ENCODE measurements at regions not wholly inside any gene's neighbourhood (a gene's known extent, or its start where the extent isn't known, plus 50 kb on each side); places are given as distances from the start of the nearest gene placed in this dataset.

DNA sequence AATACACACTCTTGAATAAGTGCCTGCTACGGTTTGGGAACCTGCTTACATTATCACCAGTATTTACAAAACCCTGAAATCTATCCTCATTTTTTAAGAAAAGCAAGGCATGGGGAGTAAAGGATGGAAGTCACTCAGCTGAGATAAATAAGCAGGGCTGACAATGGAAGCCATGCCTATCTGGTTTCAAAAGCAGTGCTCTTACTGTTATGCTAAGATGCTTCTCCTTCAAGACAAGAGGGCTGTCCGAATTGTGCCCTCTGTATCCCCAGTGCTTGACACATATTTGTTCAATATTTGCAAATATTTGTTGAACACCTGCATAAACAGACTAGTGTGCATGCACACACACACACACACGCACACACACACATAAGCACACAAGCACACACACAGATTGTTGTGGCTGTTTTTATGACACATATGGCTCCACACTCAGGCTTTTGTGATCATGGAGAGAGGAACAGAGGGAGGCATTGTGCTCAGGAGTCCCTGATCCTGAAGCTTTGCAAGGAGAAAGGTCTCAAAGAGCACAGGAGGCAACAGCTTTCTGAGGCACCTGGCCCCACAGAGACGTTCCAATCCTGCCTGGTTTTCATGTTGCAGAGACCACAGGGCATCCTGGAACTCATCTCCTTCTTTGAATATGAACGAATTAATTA is 401.6 kb upstream of the CDH11 start:
- peaks cover 41% of the 10 kb centered on the region for H3K4me1 ChIP-seq (ENCODE audit: insufficient read depth, low read length)
- H3K36me3 ChIP-seq (ENCODE audit: insufficient read depth, low read length), result no peaks in the 10 kb centered on the region
- no peak overlapping the region for H3K4me3 ChIP-seq (ENCODE audit: insufficient read depth, low read depth, low read length)
- H3K79me2 ChIP-seq (ENCODE audit: insufficient read depth, low read length), result no peaks in the 10 kb centered on the region
- H3K4me2 ChIP-seq (ENCODE audit: low read length), result no peak overlapping the region
- TF ChIP-seq EZH2 (IDR thresholded peaks at IDR 0.05; ENCODE audit: insufficient read depth, low read length), result no peak
- TF ChIP-seq, protein P1, sequence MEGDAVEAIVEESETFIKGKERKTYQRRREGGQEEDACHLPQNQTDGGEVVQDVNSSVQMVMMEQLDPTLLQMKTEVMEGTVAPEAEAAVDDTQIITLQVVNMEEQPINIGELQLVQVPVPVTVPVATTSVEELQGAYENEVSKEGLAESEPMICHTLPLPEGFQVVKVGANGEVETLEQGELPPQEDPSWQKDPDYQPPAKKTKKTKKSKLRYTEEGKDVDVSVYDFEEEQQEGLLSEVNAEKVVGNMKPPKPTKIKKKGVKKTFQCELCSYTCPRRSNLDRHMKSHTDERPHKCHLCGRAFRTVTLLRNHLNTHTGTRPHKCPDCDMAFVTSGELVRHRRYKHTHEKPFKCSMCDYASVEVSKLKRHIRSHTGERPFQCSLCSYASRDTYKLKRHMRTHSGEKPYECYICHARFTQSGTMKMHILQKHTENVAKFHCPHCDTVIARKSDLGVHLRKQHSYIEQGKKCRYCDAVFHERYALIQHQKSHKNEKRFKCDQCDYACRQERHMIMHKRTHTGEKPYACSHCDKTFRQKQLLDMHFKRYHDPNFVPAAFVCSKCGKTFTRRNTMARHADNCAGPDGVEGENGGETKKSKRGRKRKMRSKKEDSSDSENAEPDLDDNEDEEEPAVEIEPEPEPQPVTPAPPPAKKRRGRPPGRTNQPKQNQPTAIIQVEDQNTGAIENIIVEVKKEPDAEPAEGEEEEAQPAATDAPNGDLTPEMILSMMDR (IDR thresholded peaks at IDR 0.05; ENCODE audit: insufficient read depth, low read depth, low read length), result no peak
- no peak for DNase-seq (ENCODE audit: low read depth)
- peaks cover 14% of the 10 kb centered on the region for H3K9me3 Mint-ChIP-seq (ENCODE audit: unreplicated experiment)
- H4K20me1 ChIP-seq (ENCODE audit: insufficient read depth, low read length), result no peaks in the 10 kb centered on the region
- FAIRE-seq, result no peak
- H3K27me3 Mint-ChIP-seq (ENCODE audit: low read depth, unreplicated experiment), result no peaks in the 10 kb centered on the region
- peak overlapping the region; percentile 64 for H3K27ac Mint-ChIP-seq (ENCODE audit: unreplicated experiment)
- H3K36me3 Mint-ChIP-seq (ENCODE audit: low read depth, unreplicated experiment), result peaks cover 4% of the 10 kb centered on the region
- no peak overlapping the region for H3K4me3 Mint-ChIP-seq (ENCODE audit: unreplicated experiment)
- H3K4me1 Mint-ChIP-seq (ENCODE audit: low read depth, unreplicated experiment), result peaks cover 49% of the 10 kb centered on the region
- no peaks in the 10 kb centered on the region for H3K9me3 ChIP-seq (ENCODE audit: insufficient read depth, low read depth, low read length)
- H3K27ac ChIP-seq (ENCODE audit: low read depth, low read length), result no peak overlapping the region
- no peak overlapping the region for H2AFZ ChIP-seq (ENCODE audit: low read depth, low read length)
- H3K27me3 ChIP-seq (ENCODE audit: insufficient read depth, low read length), result no peaks in the 10 kb centered on the region
- H3K9ac ChIP-seq (ENCODE audit: low read length), result no peak overlapping the region

DNA sequence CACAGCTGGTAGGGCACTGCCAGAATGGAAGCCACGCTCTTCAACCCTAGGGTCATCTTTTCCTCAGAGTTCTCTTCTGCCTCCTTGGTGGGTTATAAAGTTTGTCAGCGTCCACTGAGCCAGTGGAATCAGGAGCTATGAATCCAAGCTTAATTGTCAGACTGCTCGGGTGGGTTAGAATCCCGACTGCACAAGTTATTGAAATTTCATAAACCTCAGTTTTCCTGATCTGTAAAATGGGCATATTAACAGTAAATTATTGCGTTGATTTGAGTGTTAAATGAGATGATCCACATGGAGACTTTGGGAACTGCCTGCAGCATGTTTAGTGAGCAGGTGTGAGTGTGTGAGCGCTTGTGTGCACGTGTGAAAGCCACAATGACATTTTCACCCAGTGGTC is 400.5 kb upstream of the CDH11 start:
- H4K20me1 ChIP-seq (ENCODE audit: insufficient read depth, low read length), result no peaks in the 10 kb centered on the region
- no peak for DNase-seq (ENCODE audit: low read depth)

More for the DNA sequence above, 400.5 kb upstream of the CDH11 start:
- peaks cover 49% of the 10 kb centered on the region for H3K4me1 Mint-ChIP-seq (ENCODE audit: low read depth, unreplicated experiment)
- H3K79me2 ChIP-seq (ENCODE audit: insufficient read depth, low read length), result no peaks in the 10 kb centered on the region
- no peak overlapping the region for H3K4me3 ChIP-seq (ENCODE audit: insufficient read depth, low read depth, low read length)
- no peak for FAIRE-seq
- peaks cover 12% of the 10 kb centered on the region for H3K9me3 Mint-ChIP-seq (ENCODE audit: unreplicated experiment)
- no peaks in the 10 kb centered on the region for H3K9me3 ChIP-seq (ENCODE audit: insufficient read depth, low read depth, low read length)
- TF ChIP-seq EZH2 (IDR thresholded peaks at IDR 0.05; ENCODE audit: insufficient read depth, low read length), result no peak
- TF ChIP-seq, protein P1 (IDR thresholded peaks at IDR 0.05; ENCODE audit: insufficient read depth, low read depth, low read length), result no peak
- H2AFZ ChIP-seq (ENCODE audit: low read depth, low read length), result peak overlapping the region; percentile 36
- H3K36me3 ChIP-seq (ENCODE audit: insufficient read depth, low read length), result no peaks in the 10 kb centered on the region
- peak overlapping the region; percentile 49 for H3K9ac ChIP-seq (ENCODE audit: low read length)
- peak overlapping the region; percentile 63 for H3K27ac ChIP-seq (ENCODE audit: low read depth, low read length)
- no peaks in the 10 kb centered on the region for H3K27me3 ChIP-seq (ENCODE audit: insufficient read depth, low read length)
- peaks cover 1% of the 10 kb centered on the region for H3K36me3 Mint-ChIP-seq (ENCODE audit: low read depth, unreplicated experiment)
- H3K4me3 Mint-ChIP-seq (ENCODE audit: unreplicated experiment), result no peak overlapping the region
- H3K4me1 ChIP-seq (ENCODE audit: insufficient read depth, low read length), result peaks cover 41% of the 10 kb centered on the region
- H3K27ac Mint-ChIP-seq (ENCODE audit: unreplicated experiment), result no peak overlapping the region
- peak overlapping the region; percentile 52 for H3K4me2 ChIP-seq (ENCODE audit: low read length)
- no peaks in the 10 kb centered on the region for H3K27me3 Mint-ChIP-seq (ENCODE audit: low read depth, unreplicated experiment)
